ENCODE measurements at regions not wholly inside any gene's neighbourhood (a gene's known extent, or its start where the extent isn't known, plus 50 kb on each side); places are given as distances from the start of the nearest gene placed in this dataset.

- Histone ChIP-seq H3K4me3 (ENCODE audit: low read depth, low read length, poor library complexity, severe bottlenecking) (no peak overlapping the region), H4K20me1 (ENCODE audit: insufficient read depth, low read length) (no peaks in the 10 kb centered on the region), H3K9me3 (ENCODE audit: low read length) (no peaks in the 10 kb centered on the region), H3K36me3 (ENCODE audit: insufficient read depth, low read length) (no peaks in the 10 kb centered on the region), H3K27ac (ENCODE audit: low read depth, low read length, poor library complexity, severe bottlenecking) (no peak overlapping the region), H3K27me3 (ENCODE audit: insufficient read depth, low read length) (no peaks in the 10 kb centered on the region), H3F3A (ENCODE audit: insufficient read depth, low read length) (no peaks in the 10 kb centered on the region), H3K9ac (ENCODE audit: low read length) (no peak overlapping the region), H3K4me1 (ENCODE audit: insufficient read depth, low read length, severe bottlenecking) (no peaks in the 10 kb centered on the region), H3K79me2 (ENCODE audit: insufficient read depth, low read length) (no peaks in the 10 kb centered on the region), H2AFZ (ENCODE audit: low read length) (no peak overlapping the region), H3K9me2 (ENCODE audit: low read depth, low read length) (no peaks in the 10 kb centered on the region), H3K4me2 (ENCODE audit: low read length) (no peak overlapping the region)
- TF ChIP-seq EZH2 (IDR thresholded peaks at IDR 0.05; ENCODE audit: borderline replicate concordance, low read length): no peak
- TF ChIP-seq CTCF (IDR thresholded peaks at IDR 0.05; ENCODE audit: low read length): no peak
Measured at GRCh38 chr4:16337936-16338335, 111.7 kb upstream of the TAPT1 start.

GRCh38 chr4:16334601-16335000 lies 108.3 kb upstream of the TAPT1 start:
- no peak overlapping the region for H3K27ac ChIP-seq (ENCODE audit: low read depth, low read length, poor library complexity, severe bottlenecking)
- H2AFZ ChIP-seq (ENCODE audit: low read length): no peak overlapping the region
- H3K4me2 ChIP-seq (ENCODE audit: low read length): no peak overlapping the region
- H3K4me1 ChIP-seq (ENCODE audit: insufficient read depth, low read length, severe bottlenecking): no peaks in the 10 kb centered on the region
- no peaks in the 10 kb centered on the region for H3K9me2 ChIP-seq (ENCODE audit: low read depth, low read length)
- H3K79me2 ChIP-seq (ENCODE audit: insufficient read depth, low read length): no peaks in the 10 kb centered on the region
- H3K4me3 ChIP-seq (ENCODE audit: low read depth, low read length, poor library complexity, severe bottlenecking): no peak overlapping the region
- H3K27me3 ChIP-seq (ENCODE audit: insufficient read depth, low read length): no peaks in the 10 kb centered on the region
- no peaks in the 10 kb centered on the region for H3K9me3 ChIP-seq (ENCODE audit: low read length)
- H3F3A ChIP-seq (ENCODE audit: insufficient read depth, low read length): no peaks in the 10 kb centered on the region
- no peak for TF ChIP-seq EZH2 (IDR thresholded peaks at IDR 0.05; ENCODE audit: borderline replicate concordance, low read length)
- TF ChIP-seq CTCF (IDR thresholded peaks at IDR 0.05; ENCODE audit: low read length): no peak
- no peak overlapping the region for H3K9ac ChIP-seq (ENCODE audit: low read length)
- no peaks in the 10 kb centered on the region for H4K20me1 ChIP-seq (ENCODE audit: insufficient read depth, low read length)
- H3K36me3 ChIP-seq (ENCODE audit: insufficient read depth, low read length): no peaks in the 10 kb centered on the region

GRCh38 chr4:16329797-16330134 lies 103.5 kb upstream of the TAPT1 start:
- H4K20me1 ChIP-seq (ENCODE audit: insufficient read depth, low read length): no peaks in the 10 kb centered on the region
- no peaks in the 10 kb centered on the region for H3K9me3 ChIP-seq (ENCODE audit: low read length)
- no peak overlapping the region for H2AFZ ChIP-seq (ENCODE audit: low read length)
- H3K36me3 ChIP-seq (ENCODE audit: insufficient read depth, low read length): no peaks in the 10 kb centered on the region
- H3K27me3 ChIP-seq (ENCODE audit: insufficient read depth, low read length): no peaks in the 10 kb centered on the region
- H3K4me1 ChIP-seq (ENCODE audit: insufficient read depth, low read length, severe bottlenecking): no peaks in the 10 kb centered on the region
- H3K4me2 ChIP-seq (ENCODE audit: low read length): no peak overlapping the region
- TF ChIP-seq CTCF (IDR thresholded peaks at IDR 0.05; ENCODE audit: low read length) (no peak), EZH2 (IDR thresholded peaks at IDR 0.05; ENCODE audit: borderline replicate concordance, low read length) (no peak)
- H3K9me2 ChIP-seq (ENCODE audit: low read depth, low read length): no peaks in the 10 kb centered on the region
- H3F3A ChIP-seq (ENCODE audit: insufficient read depth, low read length): no peaks in the 10 kb centered on the region
- no peak overlapping the region for H3K4me3 ChIP-seq (ENCODE audit: low read depth, low read length, poor library complexity, severe bottlenecking)
- no peak overlapping the region for H3K27ac ChIP-seq (ENCODE audit: low read depth, low read length, poor library complexity, severe bottlenecking)
- no peak overlapping the region for H3K9ac ChIP-seq (ENCODE audit: low read length)
- H3K79me2 ChIP-seq (ENCODE audit: insufficient read depth, low read length): no peaks in the 10 kb centered on the region
